PC-3 (cell line): ENCODE measurements at regions not wholly inside any gene's neighbourhood (a gene's known extent, or its start where the extent isn't known, plus 50 kb on each side); places are given as distances from the start of the nearest gene placed in this dataset.

Source experiments
- ATAC-seq: fragments of 200-7000 bp; cut with Tn5 transposase; 2 replicates; pipeline ENCODE4 v1.9.1; 2020; ENCODE audit warnings: mild to moderate bottlenecking, moderate library complexity
- BruUV-seq: library from RNA; stranded (reverse); fragments of 400-500 nt; replicated peaks from 2 replicates; lab custom pipeline; 2021; lab: Mats Ljungman, UMichigan
- CTCF ChIA-PET: fragments of 300-600 bp; sonication (Branson Sonifier 250); formaldehyde crosslinking; loops from one replicate; lab custom pipeline; 2022; ENCODE audit warnings: antibody characterized with exemption; lab: Charles Lee
- POLR2A ChIA-PET: fragments of 300-600 bp; sonication (Branson Sonifier 250); formaldehyde crosslinking; loops from one replicate; lab custom pipeline; 2022; ENCODE audit warnings: antibody characterized with exemption; ENCODE audit not compliant: unreplicated experiment; lab: Charles Lee
- DNase-seq: peaks from one replicate; pipeline ENCODE4 v3.0.0-alpha.2; 2015
- H2AFZ ChIP-seq: fragments of 300-600 bp; sonication (generic); 2 replicates; pipeline ENCODE4 v1.6.0; 2016; ENCODE audit warnings: antibody characterized with exemption, low read length
- H3F3A ChIP-seq: fragments of 300-600 bp; sonication (generic); one replicate; pipeline ENCODE4 v1.6.0; 2017; ENCODE audit warnings: antibody characterized with exemption, low read length, control low read depth, mild to moderate bottlenecking; ENCODE audit not compliant: unreplicated experiment
- H3K27ac ChIP-seq: fragments of 300-600 bp; sonication (generic); 2 replicates; pipeline ENCODE4 v1.5.1; 2016; ENCODE audit warnings: mild to moderate bottlenecking, low read length
- H3K27me3 ChIP-seq: fragments of 300-600 bp; sonication (generic); 2 replicates; pipeline ENCODE4 v1.6.1; 2016; ENCODE audit warnings: low read length, mixed read lengths
- H3K36me3 ChIP-seq: fragments of 300-600 bp; sonication (generic); 2 replicates; pipeline ENCODE4 v1.6.1; 2016; ENCODE audit warnings: low read depth, mixed run types, low read length, mixed read lengths
- H3K4me1 ChIP-seq: fragments of 300-600 bp; sonication (generic); 2 replicates; pipeline ENCODE4 v1.5.1; 2016; ENCODE audit warnings: low read length; ENCODE audit not compliant: insufficient read depth
- H3K4me2 ChIP-seq: fragments of 300-600 bp; sonication (generic); 2 replicates; pipeline ENCODE4 v1.6.0; 2016; ENCODE audit warnings: low read length
- H3K4me3 ChIP-seq: fragments of 300-600 bp; sonication (generic); 2 replicates; pipeline ENCODE4 v1.5.1; 2016; ENCODE audit warnings: mild to moderate bottlenecking, low read length, mixed read lengths
- H3K79me2 ChIP-seq: fragments of 300-600 bp; sonication (generic); 2 replicates; pipeline ENCODE4 v1.6.1; 2017; ENCODE audit warnings: low read length, mixed read lengths
- H3K9ac ChIP-seq: fragments of 300-600 bp; sonication (generic); 2 replicates; pipeline ENCODE4 v1.6.0; 2016; ENCODE audit warnings: mild to moderate bottlenecking, low read length
- H3K9me2 ChIP-seq: fragments of 300-600 bp; sonication (generic); replicated peaks from 2 replicates; pipeline ENCODE4 v1.6.1; 2016; ENCODE audit warnings: mixed run types, low read length, mixed read lengths
- H3K9me3 ChIP-seq: fragments of 300-600 bp; sonication (generic); 2 replicates; pipeline ENCODE4 v1.6.1; 2016; ENCODE audit warnings: low read length, mixed read lengths
- H4K20me1 ChIP-seq: fragments of 300-600 bp; sonication (generic); 2 replicates; pipeline ENCODE4 v1.6.1; 2016; ENCODE audit warnings: low read length, mixed read lengths
- CTCF ChIP-seq: fragments of 300-600 bp; sonication (generic); conservative IDR thresholded peaks from 2 replicates; pipeline ENCODE4 v1.5.1; 2017; ENCODE audit warnings: antibody characterized with exemption, low read depth, mild to moderate bottlenecking, low read length
- EZH2 ChIP-seq: fragments of 300-600 bp; sonication (generic); IDR thresholded peaks from one replicate; pipeline ENCODE4 v1.6.1; 2017; ENCODE audit warnings: antibody characterized with exemption, mild to moderate bottlenecking, low read length; ENCODE audit not compliant: unreplicated experiment
- EZH2phosphoT487 ChIP-seq: fragments of 300-600 bp; sonication (generic); IDR thresholded peaks from 2 replicates; pipeline ENCODE4 v1.6.1; 2018; ENCODE audit warnings: mild to moderate bottlenecking, antibody characterized with exemption, low read length, borderline replicate concordance
- intact Hi-C: fragments of 100-400 bp; cut with micrococcal nuclease; formaldehyde crosslinking; loops from 2 replicates; pipeline ENCODE4 v1.9.0; 2023

- intact Hi-C loops: no loop called here
- no peak for ATAC-seq
- no TSS peak for BruUV-seq
- no peak for DNase-seq
- no peaks in the 10 kb centered on the region for H4K20me1 ChIP-seq
- H3K4me2 ChIP-seq: no peak overlapping the region
- H3K9me3 ChIP-seq: no peaks in the 10 kb centered on the region
- H3K4me1 ChIP-seq: no peaks in the 10 kb centered on the region
- no peaks in the 10 kb centered on the region for H3F3A ChIP-seq
- ChIA-PET CTCF (no interaction called here), POLR2A (no interaction called here)
- H3K27me3 ChIP-seq: peaks cover 31% of the 10 kb centered on the region
- TF ChIP-seq EZH2 (no peak), CTCF (no peak), EZH2phosphoT487 (no peak)
- no peaks in the 10 kb centered on the region for H3K9me2 ChIP-seq
- H3K4me3 ChIP-seq: no peak overlapping the region
- no peak overlapping the region for H3K9ac ChIP-seq
- no peaks in the 10 kb centered on the region for H3K36me3 ChIP-seq
- no peak overlapping the region for H3K27ac ChIP-seq
- no peak overlapping the region for H2AFZ ChIP-seq
- H3K79me2 ChIP-seq: no peaks in the 10 kb centered on the region
Measured at GRCh38 chr2:217539126-217539525, 463.7 kb downstream of the TNS1 start.

GRCh38 chr2:217538719-217539118, 464.1 kb downstream of the TNS1 start:
- Histone ChIP-seq H4K20me1 (no peaks in the 10 kb centered on the region), H3F3A (no peaks in the 10 kb centered on the region), H3K9me3 (no peaks in the 10 kb centered on the region), H3K27ac (no peak overlapping the region), H3K79me2 (no peaks in the 10 kb centered on the region), H3K9me2 (no peaks in the 10 kb centered on the region), H3K36me3 (no peaks in the 10 kb centered on the region), H3K4me3 (no peak overlapping the region), H3K4me2 (no peak overlapping the region), H3K4me1 (no peaks in the 10 kb centered on the region), H3K27me3 (peaks cover 31% of the 10 kb centered on the region), H2AFZ (no peak overlapping the region), H3K9ac (no peak overlapping the region)
- TF ChIP-seq CTCF (no peak), EZH2 (no peak), EZH2phosphoT487 (no peak)
- BruUV-seq: no TSS peak
- POLR2A ChIA-PET: no interaction called here
- intact Hi-C loops: no loop called here
- peak; percentile 47 for DNase-seq
- CTCF ChIA-PET: no interaction called here
- no peak for ATAC-seq

- H2AFZ ChIP-seq: no peak overlapping the region
- no peak overlapping the region for H3K9ac ChIP-seq
- intact Hi-C loops: no loop called here
- no peak overlapping the region for H3K27ac ChIP-seq
- POLR2A ChIA-PET: no interaction called here
- no peak overlapping the region for H3K4me2 ChIP-seq
- CTCF ChIA-PET: no interaction called here
- BruUV-seq: no TSS peak
- no peaks in the 10 kb centered on the region for H3K4me1 ChIP-seq
- no peaks in the 10 kb centered on the region for H3K9me3 ChIP-seq
- DNase-seq (no peak), ATAC-seq (no peak)
- H4K20me1 ChIP-seq: no peaks in the 10 kb centered on the region
- H3K9me2 ChIP-seq: no peaks in the 10 kb centered on the region
- H3K79me2 ChIP-seq: no peaks in the 10 kb centered on the region
- H3K36me3 ChIP-seq: no peaks in the 10 kb centered on the region
- peaks cover 31% of the 10 kb centered on the region for H3K27me3 ChIP-seq
- no peak overlapping the region for H3K4me3 ChIP-seq
- no peaks in the 10 kb centered on the region for H3F3A ChIP-seq
- TF ChIP-seq EZH2 (no peak), CTCF (no peak), EZH2phosphoT487 (no peak)
Measured at GRCh38 chr2:217535957-217536708, 466.7 kb downstream of the TNS1 start.
